CD4-positive, alpha-beta T cell (primary cell): ENCODE measurements at regions not wholly inside any gene's neighbourhood (a gene's known extent, or its start where the extent isn't known, plus 50 kb on each side); places are given as distances from the start of the nearest gene placed in this dataset.

ENCODE experiments used
- ATAC-seq: fragments of 200-7000 bp; cut with Tn5 transposase; one replicate; pipeline ENCODE4 v1.10.0; 2022; ENCODE audit warnings: mild to moderate bottlenecking; ENCODE audit not compliant: poor library complexity
- CTCF ChIA-PET: fragments of 350-600 bp; sonication (Branson Sonifier 250); formaldehyde crosslinking; loops from one replicate; lab custom pipeline; 2021; ENCODE audit warnings: antibody characterized with exemption, inconsistent platforms; lab: Charles Lee
- POLR2A ChIA-PET: fragments of 350-600 bp; sonication (Branson Sonifier 250); formaldehyde crosslinking; loops from one replicate; lab custom pipeline; 2021; ENCODE audit warnings: antibody characterized with exemption, inconsistent platforms; lab: Charles Lee
- DNase-seq, 14 experiments: peaks; one replicate each; pipeline ENCODE4 v3.0.0-alpha.2; 2013 to 2020; ENCODE audit warnings: mixed read lengths in 2 of 14
- H3K27ac ChIP-seq, 2 donors: one replicate each; pipeline versions ENCODE4 v1.5.1 to v1.7.0; 2013; ENCODE audit warnings: low read length in 2 of 2, low read depth in 1 of 2, mild to moderate bottlenecking in 1 of 2
- H3K27me3 ChIP-seq, 2 experiments: 1 replicate in 1 of 2; 2 replicates in 1 of 2; pipeline versions ENCODE4 v1.6.1 to v1.7.0; 2013; ENCODE audit warnings: low read length in 2 of 2, control low read depth in 1 of 2, mild to moderate bottlenecking in 1 of 2, moderate library complexity in 1 of 2; ENCODE audit not compliant: insufficient read depth in 2 of 2, control insufficient read depth in 1 of 2
- H3K36me3 ChIP-seq: one replicate; pipeline ENCODE4 v1.6.1; 2013; ENCODE audit warnings: low read length, control low read depth; ENCODE audit not compliant: insufficient read depth
- H3K4me1 ChIP-seq: one replicate; pipeline ENCODE4 v1.6.1; 2013; ENCODE audit warnings: low read length, control low read depth; ENCODE audit not compliant: insufficient read depth
- H3K4me3 ChIP-seq: one replicate; pipeline ENCODE4 v1.5.1; 2013; ENCODE audit warnings: mild to moderate bottlenecking, low read length, moderate library complexity
- H3K9me3 ChIP-seq, 2 experiments: 1 replicate in 1 of 2; 2 replicates in 1 of 2; pipeline versions ENCODE4 v1.6.1 to v1.7.0; 2013; ENCODE audit warnings: low read length in 2 of 2, mild to moderate bottlenecking in 2 of 2, control low read depth in 1 of 2, moderate library complexity in 1 of 2; ENCODE audit not compliant: control insufficient read depth in 1 of 2, insufficient read depth in 1 of 2
- H3K27ac Mint-ChIP-seq: one replicate; pipeline ENCODE4 v1.8.0; 2020; ENCODE audit warnings: mixed read lengths
- H3K27me3 Mint-ChIP-seq: one replicate; pipeline ENCODE4 v1.8.0; 2021; ENCODE audit warnings: mixed read lengths
- H3K36me3 Mint-ChIP-seq: one replicate; pipeline ENCODE4 v1.8.0; 2021; ENCODE audit warnings: low read depth, mixed read lengths
- H3K4me1 Mint-ChIP-seq: one replicate; pipeline ENCODE4 v1.8.0; 2021; ENCODE audit warnings: low read depth, mixed read lengths
- H3K4me3 Mint-ChIP-seq: one replicate; pipeline ENCODE4 v1.8.0; 2020; ENCODE audit warnings: mild to moderate bottlenecking, mixed read lengths
- H3K9me3 Mint-ChIP-seq: one replicate; pipeline ENCODE4 v1.8.0; 2020; ENCODE audit warnings: mixed read lengths
- intact Hi-C, 2 experiments: fragments of 100-400 bp; cut with DNase I in 1 of 2; cut with micrococcal nuclease in 1 of 2; formaldehyde crosslinking; loops; one replicate each; pipeline versions ENCODE4 v1.15.1 to v1.9.0; 2023 to 2025; cut with DNase I, micrococcal nuclease
- TF ChIP-seq, protein P1 (sequence below): fragments of 200-600 bp; IDR thresholded peaks from one replicate; pipeline ENCODE4 v1.8.0; 2022; ENCODE audit warnings: antibody characterized with exemption, mild to moderate bottlenecking

GRCh38 chr7:159237022-159237653 is 92.5 kb upstream of the VIPR2 start:
- no peaks in the 10 kb centered on the region for H3K36me3 ChIP-seq
- no peak overlapping the region for H3K4me3 ChIP-seq
- ChIA-PET CTCF (no interaction called here), POLR2A (interaction anchor here (0.5 kb wide), 1 partner anchor 8 kb away, joined by 3 read pairs; no protein-coding TSS in a partner anchor)
- Mint-ChIP-seq H3K27ac (no peak overlapping the region), H3K4me3 (no peak overlapping the region), H3K9me3 (no peaks in the 10 kb centered on the region), H3K27me3 (peaks cover 33% of the 10 kb centered on the region), H3K36me3 (no peaks in the 10 kb centered on the region), H3K4me1 (no peaks in the 10 kb centered on the region)
- TF ChIP-seq, protein P1, sequence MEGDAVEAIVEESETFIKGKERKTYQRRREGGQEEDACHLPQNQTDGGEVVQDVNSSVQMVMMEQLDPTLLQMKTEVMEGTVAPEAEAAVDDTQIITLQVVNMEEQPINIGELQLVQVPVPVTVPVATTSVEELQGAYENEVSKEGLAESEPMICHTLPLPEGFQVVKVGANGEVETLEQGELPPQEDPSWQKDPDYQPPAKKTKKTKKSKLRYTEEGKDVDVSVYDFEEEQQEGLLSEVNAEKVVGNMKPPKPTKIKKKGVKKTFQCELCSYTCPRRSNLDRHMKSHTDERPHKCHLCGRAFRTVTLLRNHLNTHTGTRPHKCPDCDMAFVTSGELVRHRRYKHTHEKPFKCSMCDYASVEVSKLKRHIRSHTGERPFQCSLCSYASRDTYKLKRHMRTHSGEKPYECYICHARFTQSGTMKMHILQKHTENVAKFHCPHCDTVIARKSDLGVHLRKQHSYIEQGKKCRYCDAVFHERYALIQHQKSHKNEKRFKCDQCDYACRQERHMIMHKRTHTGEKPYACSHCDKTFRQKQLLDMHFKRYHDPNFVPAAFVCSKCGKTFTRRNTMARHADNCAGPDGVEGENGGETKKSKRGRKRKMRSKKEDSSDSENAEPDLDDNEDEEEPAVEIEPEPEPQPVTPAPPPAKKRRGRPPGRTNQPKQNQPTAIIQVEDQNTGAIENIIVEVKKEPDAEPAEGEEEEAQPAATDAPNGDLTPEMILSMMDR: no peak
- no peak overlapping the region for H3K27ac ChIP-seq
- no peaks in the 10 kb centered on the region for H3K4me1 ChIP-seq
- intact Hi-C loops: no loop called here
- DNase-seq (no peak), ATAC-seq (no peak)
- H3K9me3 ChIP-seq: no peaks in the 10 kb centered on the region
- peaks cover 0 to 2% of the 10 kb centered on the region in 2 experiments for H3K27me3 ChIP-seq

GRCh38 chr7:159231017-159231416 is 86.3 kb upstream of the VIPR2 start:
- H3K4me1 ChIP-seq: no peaks in the 10 kb centered on the region
- ChIA-PET CTCF (no interaction called here), POLR2A (no interaction called here)
- Mint-ChIP-seq H3K9me3 (no peaks in the 10 kb centered on the region), H3K27me3 (peaks cover 4% of the 10 kb centered on the region), H3K36me3 (no peaks in the 10 kb centered on the region), H3K4me1 (no peaks in the 10 kb centered on the region), H3K4me3 (no peak overlapping the region), H3K27ac (no peak overlapping the region)
- no peak overlapping the region for H3K4me3 ChIP-seq
- no peaks in the 10 kb centered on the region for H3K9me3 ChIP-seq
- H3K27me3 ChIP-seq: no peaks in the 10 kb centered on the region
- no peak overlapping the region for H3K27ac ChIP-seq
- no peaks in the 10 kb centered on the region for H3K36me3 ChIP-seq
- intact Hi-C loops: no loop called here
- TF ChIP-seq, protein P1: no peak
- DNase-seq (no peak), ATAC-seq (no peak)

DNA sequence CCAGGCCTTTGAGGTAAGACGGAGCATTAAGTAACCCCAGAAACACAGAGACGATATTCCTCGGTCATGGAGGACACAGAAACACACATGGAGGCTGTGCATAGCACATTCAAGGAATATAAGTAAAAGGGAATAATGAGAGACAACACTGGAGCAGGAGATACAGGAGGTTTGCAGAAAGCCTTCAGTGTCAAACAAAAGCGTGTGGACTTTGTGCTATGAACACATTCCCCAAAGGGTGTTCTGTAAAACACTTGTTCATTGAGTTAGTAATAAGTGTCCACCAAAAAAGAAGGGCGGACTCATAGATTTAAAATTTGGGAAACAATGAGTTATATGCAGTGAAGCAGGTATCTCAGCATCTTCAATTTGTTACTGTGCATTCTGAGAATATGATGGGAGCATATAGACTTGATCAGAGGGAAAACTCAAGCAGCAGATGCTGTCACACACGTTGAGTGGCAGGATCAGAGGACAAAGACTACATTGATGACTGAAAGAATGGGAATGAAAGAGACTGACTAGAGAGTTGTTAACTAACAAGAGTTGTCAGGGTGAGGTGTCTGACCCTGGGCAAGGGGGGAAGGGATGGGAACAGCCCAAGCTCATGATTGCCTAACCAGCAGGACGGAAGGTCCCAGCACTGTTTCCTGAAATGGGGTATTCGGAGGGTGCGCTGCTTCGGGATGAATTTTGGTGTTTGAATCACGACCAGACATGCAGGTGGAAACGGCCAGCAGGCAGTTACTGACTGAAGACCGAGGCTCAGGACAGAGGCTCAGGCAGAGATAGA is 85.2 kb upstream of the VIPR2 start:
- ATAC-seq (no peak), DNase-seq (no peak)
- TF ChIP-seq, protein P1: no peak
- ChIA-PET CTCF (no interaction called here), POLR2A (no interaction called here)
- Histone ChIP-seq H3K27ac (no peak overlapping the region), H3K27me3 (no peaks in the 10 kb centered on the region), H3K4me1 (no peaks in the 10 kb centered on the region), H3K36me3 (no peaks in the 10 kb centered on the region), H3K9me3 (no peaks in the 10 kb centered on the region), H3K4me3 (no peak overlapping the region)
- Mint-ChIP-seq H3K4me1 (no peaks in the 10 kb centered on the region), H3K4me3 (no peak overlapping the region), H3K9me3 (no peaks in the 10 kb centered on the region), H3K27me3 (no peaks in the 10 kb centered on the region), H3K27ac (no peak overlapping the region), H3K36me3 (no peaks in the 10 kb centered on the region)
- intact Hi-C loops: no loop called here
